ENCODE measurements at regions not wholly inside any gene's neighbourhood (a gene's known extent, or its start where the extent isn't known, plus 50 kb on each side); places are given as distances from the start of the nearest gene placed in this dataset.

GRCh38 chr1:235925016-235925415 lies 58.3 kb upstream of the LYST start:
- Mint-ChIP-seq H3K27me3 (peaks cover 1% of the 10 kb centered on the region), H3K4me3 (no peak overlapping the region), H3K9me3 (no peaks in the 10 kb centered on the region), H3K36me3 (no peaks in the 10 kb centered on the region), H3K27ac (no peak overlapping the region), H3K4me1 (peaks cover 35 to 50% (median 50%) of the 10 kb centered on the region in 3 donors)

- Mint-ChIP-seq H3K36me3 (no peaks in the 10 kb centered on the region), H3K9me3 (no peaks in the 10 kb centered on the region), H3K27me3 (peaks cover 1% of the 10 kb centered on the region), H3K4me1 (peaks cover 37 to 55% (median 47%) of the 10 kb centered on the region in 3 donors), H3K27ac (peak overlapping the region; percentile 47 to 95 (median 70)), H3K4me3 (peak overlapping the region; percentile 63 to 90 (median 76))
Measured at GRCh38 chr1:235923466-235924021, 56.8 kb upstream of the LYST start.

- peaks cover 2% of the 10 kb centered on the region for H3K36me3 Mint-ChIP-seq
Measured at GRCh38 chr1:235920596-235921375, 54.1 kb upstream of the LYST start.

GRCh38 chr1:235919833-235920441 lies 53.2 kb upstream of the LYST start:
- Mint-ChIP-seq H3K27me3 (no peaks in the 10 kb centered on the region), H3K36me3 (peaks cover 2% of the 10 kb centered on the region), H3K4me1 (peaks cover 38 to 41% (median 39%) of the 10 kb centered on the region in 3 donors)

More at GRCh38 chr1:235920596-235921375, 54.1 kb upstream of the LYST start:
- no peaks in the 10 kb centered on the region for H3K27me3 Mint-ChIP-seq
- H3K27ac Mint-ChIP-seq: no peak overlapping the region
- no peak overlapping the region for H3K4me3 Mint-ChIP-seq
- peaks cover 36 to 42% (median 40%) of the 10 kb centered on the region in 3 donors for H3K4me1 Mint-ChIP-seq
- H3K9me3 Mint-ChIP-seq: no peaks in the 10 kb centered on the region

GRCh38 chr1:235919127-235919832 lies 52.6 kb upstream of the LYST start:
- peaks cover 2% of the 10 kb centered on the region for H3K36me3 Mint-ChIP-seq
- H3K4me3 Mint-ChIP-seq: peak overlapping the region in 1 of 4 donors; percentile 39
- peaks cover 34 to 41% (median 37%) of the 10 kb centered on the region in 3 donors for H3K4me1 Mint-ChIP-seq
- H3K9me3 Mint-ChIP-seq: no peaks in the 10 kb centered on the region
- no peaks in the 10 kb centered on the region for H3K27me3 Mint-ChIP-seq
- H3K27ac Mint-ChIP-seq: no peak overlapping the region

More at GRCh38 chr1:235919833-235920441, 53.2 kb upstream of the LYST start:
- Mint-ChIP-seq H3K9me3 (no peaks in the 10 kb centered on the region), H3K27ac (no peak overlapping the region), H3K4me3 (no peak overlapping the region)

- H3K9me3 Mint-ChIP-seq: no peaks in the 10 kb centered on the region
- no peak overlapping the region for H3K27ac Mint-ChIP-seq
- H3K4me3 Mint-ChIP-seq: no peak overlapping the region
- H3K4me1 Mint-ChIP-seq: peaks cover 26 to 34% (median 29%) of the 10 kb centered on the region in 3 donors
- H3K36me3 Mint-ChIP-seq: peaks cover 2% of the 10 kb centered on the region
- H3K27me3 Mint-ChIP-seq: no peaks in the 10 kb centered on the region
Measured at GRCh38 chr1:235918465-235918864, 51.8 kb upstream of the LYST start.

- H3K9me3 Mint-ChIP-seq: no peaks in the 10 kb centered on the region
- H3K36me3 Mint-ChIP-seq: peaks cover 2% of the 10 kb centered on the region
- H3K27me3 Mint-ChIP-seq: no peaks in the 10 kb centered on the region
- peaks cover 22 to 30% (median 25%) of the 10 kb centered on the region in 3 donors for H3K4me1 Mint-ChIP-seq
- no peak overlapping the region for H3K27ac Mint-ChIP-seq
- H3K4me3 Mint-ChIP-seq: no peak overlapping the region
Measured at GRCh38 chr1:235918032-235918431, 51.3 kb upstream of the LYST start.

- H3K9me3 Mint-ChIP-seq: no peaks in the 10 kb centered on the region
- no peaks in the 10 kb centered on the region for H3K27me3 Mint-ChIP-seq
- H3K36me3 Mint-ChIP-seq: peaks cover 2% of the 10 kb centered on the region
- no peak overlapping the region for H3K27ac Mint-ChIP-seq
- H3K4me3 Mint-ChIP-seq: no peak overlapping the region
- peaks cover 15 to 23% (median 18%) of the 10 kb centered on the region in 3 donors for H3K4me1 Mint-ChIP-seq
Measured at GRCh38 chr1:235917267-235917811, 50.6 kb upstream of the LYST start.

All from IgD-negative memory B cell (primary cell).